ENCODE measurements at regions not wholly inside any gene's neighbourhood (a gene's known extent, or its start where the extent isn't known, plus 50 kb on each side); places are given as distances from the start of the nearest gene placed in this dataset.
"Not testable (repeated sequence)": the region's sequence is repeated elsewhere in the genome, so short reads cannot be mapped to it uniquely, and the experiment has no call there.

- no peak for DNase-seq
These were observed 666.7 kb downstream of the UQCRFS1 start for GRCh38 chr19:28546148-28546685.

GRCh38 chr19:28545397-28545796 is 667.6 kb downstream of the UQCRFS1 start:
- DNase-seq, result not testable (repeated sequence)

- DNase-seq, result no peak
These were observed 668.3 kb downstream of the UQCRFS1 start for GRCh38 chr19:28544451-28545261.

DNA sequence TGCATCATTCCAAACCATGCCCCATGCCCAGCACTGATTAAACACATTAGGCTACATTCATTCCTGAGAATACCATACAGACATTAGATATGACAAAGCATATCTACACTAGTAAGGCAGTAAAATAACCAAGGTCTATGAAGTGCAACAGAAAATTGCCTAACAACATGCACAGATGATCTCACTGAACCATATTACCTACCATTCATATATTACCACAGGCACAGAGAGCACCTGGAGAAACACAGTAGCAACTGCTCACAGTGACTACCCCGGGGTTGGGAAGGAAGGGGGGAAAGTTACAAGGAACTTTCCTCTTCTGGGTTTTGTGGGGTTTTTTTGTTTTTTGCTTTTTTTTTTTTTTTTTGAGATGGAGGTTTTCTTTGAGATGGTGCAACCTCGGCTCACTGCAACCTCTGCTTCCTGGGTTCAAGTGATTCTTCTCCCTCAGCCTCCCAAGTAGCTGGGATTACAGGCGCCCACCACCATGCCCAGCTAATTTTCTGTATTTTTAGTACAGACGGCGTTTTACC is 669.6 kb downstream of the UQCRFS1 start:
- DNase-seq, result no peak

GRCh38 chr19:28542394-28543243 is 670.3 kb downstream of the UQCRFS1 start:
- DNase-seq, result no peak

DNA sequence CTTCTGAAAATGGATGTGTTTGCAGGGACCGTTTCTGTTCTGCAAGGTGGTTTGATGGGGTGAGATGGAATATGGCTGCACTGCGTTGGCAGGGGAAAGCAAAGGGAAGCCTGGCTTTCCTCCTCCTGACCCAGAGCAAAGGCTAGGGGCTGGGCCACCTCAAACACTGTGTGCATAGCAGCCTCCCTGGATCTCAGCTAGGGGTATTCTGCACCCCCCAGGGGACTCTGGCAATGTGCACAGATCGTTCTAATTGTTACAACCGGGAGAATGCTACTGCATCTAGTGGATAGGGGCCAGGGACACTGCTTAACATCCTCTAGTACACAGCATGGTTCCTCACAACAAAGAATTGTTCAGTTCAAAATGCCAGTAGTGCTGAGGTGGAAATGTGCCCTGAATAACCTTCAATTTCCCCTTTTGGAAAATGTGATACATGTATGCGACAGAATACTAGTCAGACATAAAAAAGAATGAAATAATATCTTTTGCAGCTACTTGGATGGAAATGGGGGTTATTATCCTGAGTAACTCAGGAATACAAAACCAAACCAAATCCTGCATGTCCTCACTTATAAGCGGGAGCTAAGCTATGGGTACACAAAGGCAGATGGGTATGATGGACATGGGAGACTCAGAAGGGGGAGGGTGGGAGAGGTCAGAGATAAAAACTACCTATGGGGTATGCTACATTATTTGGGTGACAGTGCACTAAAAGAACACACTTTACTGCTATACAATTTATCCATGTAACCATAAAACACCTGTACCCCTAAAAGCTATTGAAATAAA is 671.2 kb downstream of the UQCRFS1 start:
- DNase-seq, result no peak

- no peak for DNase-seq
These were observed 671.9 kb downstream of the UQCRFS1 start for GRCh38 chr19:28541029-28541428.

- not testable (repeated sequence) for DNase-seq
These were observed 672.6 kb downstream of the UQCRFS1 start for GRCh38 chr19:28540385-28540784.

GRCh38 chr19:28539759-28540158 is 673.2 kb downstream of the UQCRFS1 start:
- no peak for DNase-seq

- not testable (repeated sequence) for DNase-seq
These were observed 674.4 kb downstream of the UQCRFS1 start for GRCh38 chr19:28538579-28538978.

DNA sequence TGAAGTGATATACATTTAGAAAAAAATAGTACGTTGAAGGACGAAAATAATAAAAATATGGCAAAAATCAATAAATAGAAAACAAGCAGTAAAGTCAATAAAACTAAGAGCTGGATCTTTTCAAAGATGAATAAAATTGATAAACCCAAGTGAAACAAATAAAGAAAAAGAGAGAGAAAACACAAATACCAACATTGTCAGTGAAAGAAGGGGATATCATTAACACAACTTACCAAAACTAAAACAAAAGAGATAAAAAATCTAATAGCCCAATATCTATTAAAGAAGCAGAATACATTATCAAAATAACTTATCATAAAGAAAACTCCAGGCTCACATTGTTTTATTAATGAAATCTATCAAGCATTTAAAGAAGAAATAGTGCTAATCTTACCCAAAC is 675.1 kb downstream of the UQCRFS1 start:
- no peak for DNase-seq

DNA sequence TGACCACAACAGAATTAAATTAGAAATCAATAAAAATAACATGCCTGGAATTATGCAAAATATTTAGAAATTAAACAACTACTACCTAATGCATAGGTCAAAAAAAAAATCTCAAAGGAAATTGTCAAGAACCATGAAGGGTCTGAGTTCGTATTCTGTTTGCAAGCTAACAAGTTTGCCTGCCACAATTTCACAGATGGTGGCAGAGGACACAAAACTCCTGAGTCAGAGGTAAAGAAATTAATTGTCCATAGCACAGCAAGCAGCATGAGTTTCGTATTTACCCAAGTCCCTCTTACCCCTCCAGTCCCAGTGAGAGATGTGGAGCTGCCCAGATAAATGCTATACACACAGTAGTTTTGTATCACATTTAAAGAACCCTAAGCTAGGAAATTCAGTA is 675.9 kb downstream of the UQCRFS1 start:
- no peak for DNase-seq

GRCh38 chr19:28535352-28535775 is 677.6 kb downstream of the UQCRFS1 start:
- no peak for DNase-seq

DNA sequence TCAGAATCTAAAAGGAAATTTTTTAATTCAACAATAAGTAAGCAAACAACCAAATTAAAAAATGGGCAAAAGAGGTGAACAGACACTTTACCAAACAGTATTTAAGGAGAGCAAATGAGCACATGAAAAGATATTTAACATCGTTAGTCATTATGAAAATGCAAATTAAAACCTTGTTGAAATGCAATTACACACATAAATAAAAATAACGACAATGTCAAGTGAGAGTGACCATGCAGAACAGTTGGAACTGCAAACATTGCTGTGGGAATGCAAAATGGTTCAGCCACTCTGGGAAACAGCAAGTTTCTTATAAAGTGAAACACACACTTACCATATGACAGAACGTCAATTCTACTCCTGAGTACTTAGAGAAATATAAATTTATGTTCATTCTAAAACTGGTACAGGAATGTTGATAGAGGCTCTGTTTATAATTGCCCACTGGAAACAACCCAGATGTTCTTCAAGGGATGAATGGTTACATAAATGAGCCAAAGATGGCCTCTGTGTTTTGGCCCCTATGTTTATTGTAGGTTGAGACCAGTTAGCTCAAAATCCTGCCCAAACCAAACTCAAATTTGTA is 678.1 kb downstream of the UQCRFS1 start:
- no peak for DNase-seq

- DNase-seq, result no peak
These were observed 680.1 kb downstream of the UQCRFS1 start for GRCh38 chr19:28532765-28533341.

- no peak for DNase-seq
These were observed 681.0 kb downstream of the UQCRFS1 start for GRCh38 chr19:28531979-28532378.

GRCh38 chr19:28530406-28531035 is 682.4 kb downstream of the UQCRFS1 start:
- no peak for DNase-seq

- DNase-seq, result no peak
These were observed 686.9 kb downstream of the UQCRFS1 start for GRCh38 chr19:28526038-28526437.

DNA sequence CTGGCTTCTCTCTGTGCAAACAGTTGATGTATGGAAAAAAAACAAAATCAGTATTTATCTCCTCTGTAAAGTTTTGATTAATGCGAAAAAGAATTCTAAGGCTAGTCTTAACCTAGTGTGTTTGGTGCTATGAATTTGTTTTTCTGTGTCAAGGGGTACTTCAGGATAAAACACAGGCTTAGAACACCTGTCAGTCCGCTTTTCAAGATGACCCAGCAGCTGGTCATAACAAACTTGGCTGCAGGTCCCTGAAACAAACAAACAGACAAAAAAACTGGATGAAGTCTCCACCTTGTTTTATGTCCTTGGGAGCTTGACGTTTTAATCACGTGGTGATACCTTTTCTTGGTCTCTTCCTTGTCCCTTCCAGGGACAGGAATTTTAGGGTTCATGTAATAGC is 689.3 kb downstream of the UQCRFS1 start:
- DNase-seq, result no peak

DNA sequence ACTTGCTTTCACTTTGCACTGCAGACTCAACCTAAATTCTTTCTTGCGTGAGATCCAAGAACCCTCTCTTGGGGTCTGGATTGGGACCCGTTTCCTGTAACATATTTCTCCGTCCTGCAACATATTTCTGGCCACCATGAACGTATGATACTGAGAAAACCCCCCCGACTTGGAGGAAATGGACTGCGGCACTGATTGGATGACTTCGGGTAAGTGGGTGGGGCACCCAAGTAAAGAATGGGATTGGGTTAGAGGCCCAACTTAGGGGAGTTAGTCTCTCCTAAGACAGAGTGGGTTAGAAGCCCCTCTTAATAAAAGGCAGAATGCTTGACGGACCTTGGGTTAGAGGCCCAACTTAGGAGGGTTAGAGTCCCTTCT is 690.4 kb downstream of the UQCRFS1 start:
- DNase-seq, result no peak
